ENCODE measurements at regions not wholly inside any gene's neighbourhood (a gene's known extent, or its start where the extent isn't known, plus 50 kb on each side); places are given as distances from the start of the nearest gene placed in this dataset.
"Not testable (repeated sequence)": the region's sequence is repeated elsewhere in the genome, so short reads cannot be mapped to it uniquely, and the experiment has no call there.

DNA sequence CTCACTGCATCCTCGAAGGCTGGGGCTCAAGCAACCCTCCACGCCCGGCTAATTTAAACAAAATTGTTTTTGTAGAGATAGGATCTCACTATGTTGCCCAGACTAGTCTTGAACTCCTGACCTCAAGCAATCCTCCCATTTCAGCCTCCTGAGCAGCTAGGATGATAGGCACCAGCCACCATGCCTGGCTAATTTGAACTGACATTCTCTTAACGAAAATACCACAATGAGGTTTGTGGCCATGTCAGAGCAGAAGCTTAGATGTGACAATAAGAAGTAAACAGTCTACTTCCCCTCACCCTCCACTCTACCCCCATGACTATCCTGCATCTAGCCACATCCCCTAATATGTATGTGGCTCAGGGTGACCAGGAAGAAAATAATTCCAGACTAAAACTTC, 74.8 kb upstream of the PLCB4 start:
- peak; percentile 8 for DNase-seq

DNA sequence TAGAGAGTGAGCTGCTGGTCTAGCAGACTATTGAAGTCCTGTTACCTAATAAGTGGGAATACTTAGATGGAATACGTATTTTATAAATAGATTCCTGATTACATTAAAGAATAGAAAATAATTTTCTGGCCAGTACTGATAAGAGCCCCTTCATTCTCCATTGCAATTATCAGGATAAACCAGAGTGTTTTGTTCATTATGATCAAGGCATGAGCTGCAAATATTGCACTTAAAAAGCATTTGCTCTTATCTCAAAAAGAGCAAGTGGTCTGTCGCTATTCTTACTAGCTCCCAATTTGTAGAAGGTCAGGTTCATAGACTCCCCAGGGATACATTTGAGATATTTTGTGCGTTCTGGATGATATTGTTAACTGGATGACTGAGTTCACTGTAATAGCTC, 73.1 kb upstream of the PLCB4 start:
- peak; percentile 35 for DNase-seq

DNA sequence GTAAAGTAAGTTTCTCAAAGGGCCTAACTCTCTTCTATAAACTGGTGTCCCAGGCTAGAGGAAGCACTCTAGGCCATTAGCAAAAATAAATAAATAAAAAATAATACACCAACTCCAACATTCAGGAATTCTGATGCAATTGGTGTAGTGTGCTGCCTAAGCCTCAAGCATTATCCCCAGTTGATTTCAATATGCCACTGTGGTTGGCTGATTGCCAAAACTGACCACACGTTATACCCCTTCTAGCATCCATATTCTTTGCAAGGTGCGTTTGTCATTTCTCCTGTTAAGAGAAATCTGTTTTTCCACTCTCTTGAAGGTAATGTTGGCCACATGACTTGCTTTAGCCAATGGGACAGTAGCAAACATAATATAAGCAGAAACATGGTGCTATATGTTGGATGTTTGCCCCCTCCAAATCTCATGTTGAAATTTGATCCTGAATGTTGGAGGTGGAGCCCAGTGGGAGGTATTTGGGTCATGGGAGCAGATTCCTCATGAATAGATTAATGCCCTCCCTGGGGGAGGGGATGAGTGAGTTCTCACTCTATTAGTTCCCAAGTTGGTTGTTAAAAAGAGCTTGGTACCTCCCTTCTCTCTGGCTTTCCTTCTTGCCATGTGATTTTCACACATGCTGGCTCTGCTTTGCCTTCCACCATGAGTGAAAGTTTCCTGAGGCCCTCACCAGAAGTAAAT, 71.9 kb upstream of the PLCB4 start:
- no peak for DNase-seq

DNA sequence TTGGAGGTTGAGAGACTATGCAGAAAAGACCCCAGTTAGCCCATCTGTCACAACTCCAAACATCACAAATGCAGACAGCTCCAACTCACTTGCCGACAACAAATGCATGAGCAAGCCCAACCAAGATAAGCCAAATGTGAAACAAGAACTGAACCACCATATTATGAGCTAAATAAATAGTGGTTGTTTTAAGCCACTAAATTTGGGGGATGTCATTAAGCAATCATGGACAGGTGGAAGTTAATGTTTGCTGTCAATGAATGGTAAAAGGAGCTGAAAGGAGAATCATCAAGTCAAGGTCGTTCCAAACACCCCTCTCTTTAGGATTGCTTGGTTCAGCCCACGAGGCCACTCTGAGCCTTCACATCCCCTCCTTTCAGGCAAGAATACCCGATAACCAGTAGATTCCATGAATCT, 71.2 kb upstream of the PLCB4 start:
- DNase-seq = no peak

DNA sequence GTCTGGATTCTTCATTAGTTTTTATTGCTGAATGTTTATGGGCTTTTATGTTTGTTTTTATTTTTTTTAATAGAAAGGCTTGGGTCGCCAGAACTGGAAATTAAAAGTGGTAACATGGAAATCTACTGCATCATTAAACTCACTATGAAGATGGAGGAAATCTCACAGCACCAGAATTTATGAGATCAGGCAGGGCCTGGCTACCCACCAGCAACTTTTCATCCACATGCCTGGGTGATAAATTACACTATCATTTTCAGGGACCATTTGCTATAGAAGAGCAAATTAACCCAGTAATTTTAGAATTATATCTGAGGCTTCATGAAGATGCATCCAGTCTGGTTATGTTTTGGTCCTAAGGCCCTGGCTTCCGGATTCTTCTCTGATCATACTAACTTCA, 57.8 kb upstream of the PLCB4 start:
- no peak for DNase-seq

DNA sequence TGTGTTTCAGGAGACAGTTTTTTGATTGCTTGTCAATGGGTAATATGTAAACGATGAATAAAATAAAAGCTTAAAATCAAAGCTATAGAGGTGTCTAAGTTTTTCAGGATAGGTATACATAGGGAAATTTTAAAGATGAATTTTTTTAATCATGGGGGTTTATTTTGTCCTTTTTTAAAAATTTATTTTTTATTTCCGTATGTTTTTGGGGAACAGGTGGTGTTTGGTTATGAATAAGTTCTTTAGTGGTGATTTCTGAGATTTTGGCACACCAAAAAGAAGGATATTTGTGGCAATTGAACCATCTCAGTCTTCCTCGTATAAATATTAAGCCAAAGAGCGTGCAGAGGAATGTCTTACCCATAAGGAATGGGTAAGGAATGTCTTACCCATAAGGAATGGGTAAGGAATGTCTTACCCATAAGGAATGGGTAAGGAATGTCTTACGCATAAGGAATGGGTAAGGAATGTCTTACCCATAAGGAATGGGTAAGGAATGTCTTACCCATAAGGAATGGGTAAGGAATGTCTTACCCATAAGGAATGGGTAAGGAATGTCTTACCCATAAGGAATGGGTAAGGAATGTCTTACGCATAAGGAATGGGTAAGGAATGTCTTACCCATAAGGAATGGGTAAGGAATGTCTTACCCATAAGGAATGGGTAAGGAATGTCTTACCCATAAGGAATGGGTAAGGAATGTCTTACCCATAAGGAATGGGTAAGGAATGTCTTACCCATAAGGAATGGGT, 53.5 kb upstream of the PLCB4 start:
- not testable (repeated sequence) for DNase-seq

DNA sequence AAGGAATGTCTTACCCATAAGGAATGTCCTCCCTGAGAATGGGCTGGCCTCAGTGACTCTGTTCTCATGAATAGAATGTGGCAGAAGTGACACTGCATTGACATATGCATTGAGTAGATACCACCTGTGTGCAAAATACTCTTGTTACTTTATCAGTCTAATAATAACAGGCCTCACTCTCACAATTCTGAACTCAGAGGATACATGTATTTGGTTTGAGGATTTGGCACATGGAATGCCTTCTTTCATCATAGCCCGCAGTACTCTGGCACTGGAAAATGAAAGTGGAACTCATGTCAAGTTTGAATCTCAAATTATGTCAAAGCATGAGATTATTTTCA, 52.9 kb upstream of the PLCB4 start:
- no peak for DNase-seq

DNA sequence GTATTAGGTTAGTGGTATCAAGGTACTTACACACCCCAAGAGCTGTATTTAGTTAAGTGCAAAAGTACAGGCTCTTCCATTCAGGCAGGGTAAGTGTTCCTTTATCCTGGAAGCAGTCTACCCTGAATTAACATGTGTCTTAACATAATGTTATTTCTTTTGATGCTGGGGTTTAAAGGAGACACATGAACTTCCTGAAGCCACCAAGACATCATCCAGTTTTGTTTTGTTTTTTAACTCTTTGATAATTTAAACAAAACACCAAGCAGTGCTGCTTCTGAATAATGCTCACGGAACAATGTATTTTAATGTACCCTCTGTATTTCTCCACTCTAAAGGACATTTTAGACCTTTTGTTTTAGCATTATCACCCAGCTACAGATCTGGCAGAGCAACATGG, 50.5 kb upstream of the PLCB4 start:
- DNase-seq = no peak

All from hematopoietic multipotent progenitor cell treated with erythropoietin and hydrocortisone succinate and interleukin-3 and kit ligand, for 8 days (in vitro differentiated cells).